Heart left ventricle (tissue), 13 donors: ENCODE measurements at regions not wholly inside any gene's neighbourhood (a gene's known extent, or its start where the extent isn't known, plus 50 kb on each side); places are given as distances from the start of the nearest gene placed in this dataset.

ENCODE experiments used
- POLR2A ChIP-seq, 2 donors: fragments of 450-650 bp; IDR thresholded peaks; one replicate each; pipeline ENCODE4 v1.6.1; 2017; ENCODE audit warnings: antibody characterized with exemption in 2 of 2, mild to moderate bottlenecking in 2 of 2, moderate library complexity in 2 of 2
- TF ChIP-seq, protein P1 (sequence below), 12 donors: fragments of 200-600 bp; sonication (generic) in 4 of 12; IDR thresholded peaks; one replicate each; pipeline versions ENCODE4 v1.5.0 to v1.8.0; 2018 to 2022; ENCODE audit warnings: antibody characterized with exemption in 12 of 12, mild to moderate bottlenecking in 5 of 12
- donor health status: ischemic (EF 13 %, LVEDD 7.1; RV severe dilation, severe dysfunction).
- donor health status: DM: no; HTN: yes; CAD: no.
- donor health status: DM: no; HTN: no; CAD: no.
- donor health status: ischemic (EF 25% LVEDD 6.9; RV normal size, moderate dysfunction).
- donor health status: ischemic (EF 25% LVEDD 5.7; RV mildly dilated, moderate dysfunction).
- donor health status: ischemic (EF 35%, LVEDD 5.7; RV mildly dilated, moderate dysfunction).
- donor health status: nonischemic (EF 11% LVEDD 7.7; RV severe dilation, severe dysfunction).
- donor health status: DM: yes; HTN: yes; CAD: no.
- donor health status: PGD.
- donor health status: ischemic (EF 29% LVEDD 5.4; RV normal size, mild dysfunction).
- donor health status: nonischemic (EF 23%, LVEDD 6.1; RV moderate dilation, normal function).

DNA sequence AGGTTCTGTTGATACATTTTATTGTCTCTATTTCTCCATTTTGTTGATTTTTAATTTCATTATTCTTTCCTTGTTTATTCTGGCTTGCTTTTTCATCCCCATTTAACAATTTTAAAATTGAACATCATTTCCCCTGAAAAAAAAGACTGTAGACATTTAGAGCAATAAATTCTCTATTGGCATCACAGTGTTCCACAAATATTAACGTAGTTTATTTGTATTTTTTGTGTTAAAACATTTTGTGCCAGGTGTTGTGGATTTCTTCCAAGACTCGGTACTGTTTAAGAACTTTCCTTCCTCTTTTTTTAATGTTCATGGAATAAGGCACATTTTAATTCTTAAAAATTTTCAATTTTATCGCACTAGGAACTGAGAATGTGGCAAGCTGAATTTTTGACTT, 156.1 kb upstream of the NPY start:
- TF ChIP-seq, protein P1, sequence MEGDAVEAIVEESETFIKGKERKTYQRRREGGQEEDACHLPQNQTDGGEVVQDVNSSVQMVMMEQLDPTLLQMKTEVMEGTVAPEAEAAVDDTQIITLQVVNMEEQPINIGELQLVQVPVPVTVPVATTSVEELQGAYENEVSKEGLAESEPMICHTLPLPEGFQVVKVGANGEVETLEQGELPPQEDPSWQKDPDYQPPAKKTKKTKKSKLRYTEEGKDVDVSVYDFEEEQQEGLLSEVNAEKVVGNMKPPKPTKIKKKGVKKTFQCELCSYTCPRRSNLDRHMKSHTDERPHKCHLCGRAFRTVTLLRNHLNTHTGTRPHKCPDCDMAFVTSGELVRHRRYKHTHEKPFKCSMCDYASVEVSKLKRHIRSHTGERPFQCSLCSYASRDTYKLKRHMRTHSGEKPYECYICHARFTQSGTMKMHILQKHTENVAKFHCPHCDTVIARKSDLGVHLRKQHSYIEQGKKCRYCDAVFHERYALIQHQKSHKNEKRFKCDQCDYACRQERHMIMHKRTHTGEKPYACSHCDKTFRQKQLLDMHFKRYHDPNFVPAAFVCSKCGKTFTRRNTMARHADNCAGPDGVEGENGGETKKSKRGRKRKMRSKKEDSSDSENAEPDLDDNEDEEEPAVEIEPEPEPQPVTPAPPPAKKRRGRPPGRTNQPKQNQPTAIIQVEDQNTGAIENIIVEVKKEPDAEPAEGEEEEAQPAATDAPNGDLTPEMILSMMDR (IDR thresholded peaks at IDR 0.05) = no peak
- no peak for TF ChIP-seq POLR2A (IDR thresholded peaks at IDR 0.05)
